ENCODE measurements at regions not wholly inside any gene's neighbourhood (a gene's known extent, or its start where the extent isn't known, plus 50 kb on each side); places are given as distances from the start of the nearest gene placed in this dataset.

- Mint-ChIP-seq H3K27me3 (ENCODE audit: low read depth) (no peaks in the 10 kb centered on the region), H3K4me3 (peak overlapping the region in 1 of 2 experiments; percentile 15; a peak in 1 of 5 replicates), H3K4me1 (peaks cover 77 to 80% of the 10 kb centered on the region in 2 experiments), H3K9me3 (no peaks in the 10 kb centered on the region), H3K27ac (peak overlapping the region in 2 of 3 experiments; percentile 4 to 74; a peak in 4 of 7 replicates), H3K36me3 (ENCODE audit: insufficient read depth in 1 of 3, low read depth in 3 of 3) (peaks cover 12 to 16% (median 15%) of the 10 kb centered on the region in 3 experiments)
- WGBS (ENCODE audit: extremely low coverage, insufficient read length, low lambda C conversion rate), result no CpG with 5 or more reads among the region's 10 CpGs
- Histone ChIP-seq H3K9me3 (ENCODE audit: control insufficient read depth, low read depth, low read length) (no peaks in the 10 kb centered on the region), H3K23me2 (ENCODE audit: insufficient read length, low read depth, low read length, poor library complexity, severe bottlenecking) (no peaks in the 10 kb centered on the region), H3K14ac (ENCODE audit: insufficient read depth, low read length) (no peak overlapping the region), H4K20me1 (ENCODE audit: control insufficient read depth, insufficient read depth, insufficient read length) (no peaks in the 10 kb centered on the region), H3T11ph (ENCODE audit: low read length) (no peak overlapping the region), H3K4ac (ENCODE audit: low read depth, low read length) (no peak overlapping the region), H3K9ac (ENCODE audit: extremely low read depth, insufficient read length, low read length) (no peak overlapping the region), H3K4me1 (ENCODE audit: insufficient read depth, low read length) (peaks cover 43% of the 10 kb centered on the region; the same call in 1 of the 2 replicates), H2BK12ac (ENCODE audit: insufficient read length, low read depth, low read length) (no peak overlapping the region), H3K27me3 (ENCODE audit: insufficient read depth, low read length) (no peaks in the 10 kb centered on the region), H3K4me2 (ENCODE audit: insufficient read depth, insufficient read length, low read length) (no peak overlapping the region), H4K8ac (replicated peaks; ENCODE audit: insufficient read length, low read depth, low read length) (no peak overlapping the region), H2BK5ac (ENCODE audit: insufficient read length, low read length) (no peak overlapping the region), H2BK120ac (ENCODE audit: low read depth, low read length, poor library complexity, severe bottlenecking) (no peak overlapping the region), H2AK5ac (ENCODE audit: insufficient read length, low read length) (no peak overlapping the region), H3K27ac (ENCODE audit: insufficient read length, low read depth, low read length) (no peak overlapping the region), H3K79me2 (ENCODE audit: insufficient read depth, low read length) (peaks cover 28% of the 10 kb centered on the region), H4K5ac (ENCODE audit: insufficient read length, low read depth, low read length) (no peak overlapping the region), H2BK20ac (ENCODE audit: low read depth, low read length, poor library complexity, severe bottlenecking) (no peak overlapping the region), H3K18ac (ENCODE audit: insufficient read length, low read depth, low read length) (no peak overlapping the region), H3K79me1 (ENCODE audit: insufficient read depth, low read depth, low read length, poor library complexity, severe bottlenecking) (peaks cover 12% of the 10 kb centered on the region), H3K23ac (ENCODE audit: insufficient read length, low read depth, low read length) (no peak overlapping the region), H4K91ac (ENCODE audit: insufficient read length, low read depth, low read length) (no peak overlapping the region), H2AFZ (ENCODE audit: low read length) (no peak overlapping the region), H3K56ac (ENCODE audit: insufficient read length, low read depth, low read length) (no peak overlapping the region), H2BK15ac (ENCODE audit: low read depth, low read length) (no peak overlapping the region)
- DNase-seq, result no peak
- TF ChIP-seq, protein P1, sequence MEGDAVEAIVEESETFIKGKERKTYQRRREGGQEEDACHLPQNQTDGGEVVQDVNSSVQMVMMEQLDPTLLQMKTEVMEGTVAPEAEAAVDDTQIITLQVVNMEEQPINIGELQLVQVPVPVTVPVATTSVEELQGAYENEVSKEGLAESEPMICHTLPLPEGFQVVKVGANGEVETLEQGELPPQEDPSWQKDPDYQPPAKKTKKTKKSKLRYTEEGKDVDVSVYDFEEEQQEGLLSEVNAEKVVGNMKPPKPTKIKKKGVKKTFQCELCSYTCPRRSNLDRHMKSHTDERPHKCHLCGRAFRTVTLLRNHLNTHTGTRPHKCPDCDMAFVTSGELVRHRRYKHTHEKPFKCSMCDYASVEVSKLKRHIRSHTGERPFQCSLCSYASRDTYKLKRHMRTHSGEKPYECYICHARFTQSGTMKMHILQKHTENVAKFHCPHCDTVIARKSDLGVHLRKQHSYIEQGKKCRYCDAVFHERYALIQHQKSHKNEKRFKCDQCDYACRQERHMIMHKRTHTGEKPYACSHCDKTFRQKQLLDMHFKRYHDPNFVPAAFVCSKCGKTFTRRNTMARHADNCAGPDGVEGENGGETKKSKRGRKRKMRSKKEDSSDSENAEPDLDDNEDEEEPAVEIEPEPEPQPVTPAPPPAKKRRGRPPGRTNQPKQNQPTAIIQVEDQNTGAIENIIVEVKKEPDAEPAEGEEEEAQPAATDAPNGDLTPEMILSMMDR (conservative IDR thresholded peaks at IDR 0.05), result no peak
These were observed 470.0 kb downstream of the SHQ1 start for GRCh38 chr3:72378287-72378686.

Data from H9 (cell line).